Large intestine (tissue), 3 donors: ENCODE measurements at regions not wholly inside any gene's neighbourhood (a gene's known extent, or its start where the extent isn't known, plus 50 kb on each side); places are given as distances from the start of the nearest gene placed in this dataset.

ENCODE experiments used
- DNase-seq, 2 donors: peaks; one replicate each; pipeline versions ENCODE4 v3.0.0 to v3.0.0-alpha.2; 2013
- H3K27ac ChIP-seq: one replicate; pipeline ENCODE4 v1.5.1; 2013; ENCODE audit warnings: low read length
- H3K27me3 ChIP-seq: 2 replicates; pipeline ENCODE4 v1.6.1; 2013; ENCODE audit warnings: low read length; ENCODE audit not compliant: control insufficient read depth, insufficient read depth
- H3K36me3 ChIP-seq: 2 replicates; pipeline ENCODE4 v1.6.1; 2013; ENCODE audit warnings: low read length; ENCODE audit not compliant: control insufficient read depth, insufficient read depth
- H3K4me1 ChIP-seq: one replicate; pipeline ENCODE4 v1.6.1; 2013; ENCODE audit warnings: low read length; ENCODE audit not compliant: control insufficient read depth, insufficient read depth
- H3K4me3 ChIP-seq: one replicate; pipeline ENCODE4 v1.5.1; 2013; ENCODE audit warnings: low read length
- H3K9me3 ChIP-seq: one replicate; pipeline ENCODE4 v1.6.1; 2013; ENCODE audit warnings: mild to moderate bottlenecking, low read depth, low read length, moderate library complexity; ENCODE audit not compliant: control insufficient read depth
- WGBS: methylation state at CpG from one replicate; pipeline ENCODE4 v1.1.5; 2013; ENCODE audit warnings: low lambda C conversion rate; ENCODE audit not compliant: insufficient coverage; 5-methylcytosine and 5-hydroxymethylcytosine counted together

- no CpG with 5 or more reads among the region's 2 CpGs for WGBS
- no peak for DNase-seq
These were observed 410.0 kb downstream of the FGF9 start for GRCh38 chr13:22080832-22081231.

DNA sequence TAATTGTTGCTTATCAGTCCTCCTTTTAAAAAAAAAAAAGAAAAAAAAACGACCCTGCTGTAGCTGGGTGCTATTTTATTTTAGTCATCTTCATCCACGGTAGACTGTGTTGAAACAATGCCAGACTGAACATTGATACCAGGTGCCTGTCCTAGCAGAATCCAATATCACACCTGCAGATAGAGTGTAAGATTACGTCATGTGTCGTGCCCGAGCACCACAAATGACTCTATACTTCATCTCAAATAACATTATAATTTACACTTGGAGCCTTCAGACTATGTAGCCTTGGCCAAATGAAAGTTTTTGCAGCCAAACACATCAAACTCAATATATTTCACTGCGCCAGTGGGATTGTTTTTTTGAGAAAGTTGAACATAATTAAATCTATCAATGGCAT, 410.6 kb downstream of the FGF9 start:
- Histone ChIP-seq H3K9me3 (no peaks in the 10 kb centered on the region), H3K4me3 (no peak overlapping the region), H3K27ac (no peak overlapping the region), H3K27me3 (no peaks in the 10 kb centered on the region), H3K36me3 (no peaks in the 10 kb centered on the region), H3K4me1 (peaks cover 4% of the 10 kb centered on the region)
- no peak for DNase-seq
- no CpG with 5 or more reads among the region's 6 CpGs for WGBS

More at GRCh38 chr13:22080832-22081231, 410.0 kb downstream of the FGF9 start:
- Histone ChIP-seq H3K4me3 (no peak overlapping the region), H3K4me1 (peaks cover 4% of the 10 kb centered on the region), H3K36me3 (no peaks in the 10 kb centered on the region), H3K27ac (no peak overlapping the region), H3K27me3 (no peaks in the 10 kb centered on the region), H3K9me3 (no peaks in the 10 kb centered on the region)

DNA sequence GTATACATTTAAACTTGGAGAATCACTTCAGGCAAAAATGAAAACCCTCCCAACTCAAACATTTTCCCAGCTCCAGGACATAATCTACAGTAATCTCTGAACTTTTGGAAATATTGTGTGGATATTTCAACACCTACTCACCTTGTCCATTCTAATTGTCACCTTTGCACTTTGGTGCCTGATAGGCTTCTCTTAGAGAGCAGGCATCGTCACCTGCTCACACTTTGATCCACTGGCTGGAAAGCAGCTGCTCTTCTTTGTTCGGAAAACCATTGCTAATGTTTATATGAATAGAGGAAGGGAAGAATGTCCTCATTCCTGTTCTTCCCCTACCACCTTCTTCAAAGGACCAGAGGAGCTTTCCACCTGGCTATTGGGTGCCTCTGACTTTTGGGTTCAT, 411.2 kb downstream of the FGF9 start:
- no peak overlapping the region for H3K4me3 ChIP-seq
- no peaks in the 10 kb centered on the region for H3K27me3 ChIP-seq
- H3K9me3 ChIP-seq = no peaks in the 10 kb centered on the region
- H3K4me1 ChIP-seq = peaks cover 4% of the 10 kb centered on the region
- H3K27ac ChIP-seq = no peak overlapping the region
- H3K36me3 ChIP-seq = no peaks in the 10 kb centered on the region
- peak; percentile 36 to 72 for DNase-seq
- WGBS = 0% methylated on average over 1 of the region's 2 CpGs

DNA sequence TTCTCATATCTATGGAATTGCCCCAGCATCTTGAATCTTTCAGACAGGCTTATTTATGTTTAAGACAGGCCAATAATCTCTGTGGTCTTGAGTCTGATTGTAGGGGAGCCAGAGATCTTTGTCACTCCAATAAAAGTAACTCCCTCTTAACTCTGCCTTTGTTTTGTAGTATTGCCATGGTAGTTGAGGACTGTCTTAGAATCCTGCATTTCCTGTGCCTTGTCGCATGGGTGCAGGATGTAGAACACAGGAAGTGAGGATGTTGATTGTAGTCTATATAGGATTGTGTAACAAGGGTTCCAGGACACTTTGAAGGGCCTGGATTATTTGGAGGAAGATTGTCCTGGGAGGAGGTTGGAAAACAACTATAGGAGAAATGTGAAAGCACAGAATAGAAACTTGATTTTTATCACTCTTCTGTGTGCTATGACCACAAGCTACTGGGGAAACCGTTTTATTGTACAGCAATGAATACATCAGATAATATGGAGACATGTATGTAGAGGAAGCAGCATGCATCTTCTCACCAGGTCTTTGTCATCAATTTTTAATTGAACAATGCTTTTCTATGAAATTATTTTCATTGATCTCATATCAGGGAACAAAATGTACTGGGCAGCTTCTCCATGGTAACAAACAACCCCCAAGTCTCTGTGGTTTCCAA, 411.7 kb downstream of the FGF9 start:
- no peaks in the 10 kb centered on the region for H3K9me3 ChIP-seq
- WGBS = no CpG with 5 or more reads among the region's 2 CpGs
- no peaks in the 10 kb centered on the region for H3K27me3 ChIP-seq
- no peaks in the 10 kb centered on the region for H3K36me3 ChIP-seq
- no peak overlapping the region for H3K4me3 ChIP-seq
- no peak overlapping the region for H3K27ac ChIP-seq
- H3K4me1 ChIP-seq = peaks cover 4% of the 10 kb centered on the region
- DNase-seq = no peak

GRCh38 chr13:22085001-22085400, 414.1 kb downstream of the FGF9 start:
- DNase-seq = no peak
- Histone ChIP-seq H3K27ac (no peak overlapping the region), H3K4me1 (peaks cover 7% of the 10 kb centered on the region), H3K27me3 (no peaks in the 10 kb centered on the region), H3K9me3 (no peaks in the 10 kb centered on the region), H3K36me3 (no peaks in the 10 kb centered on the region), H3K4me3 (no peak overlapping the region)
- no CpG with 5 or more reads among the region's 2 CpGs for WGBS

GRCh38 chr13:22086597-22087330, 415.9 kb downstream of the FGF9 start:
- H3K27me3 ChIP-seq = no peaks in the 10 kb centered on the region
- 75% methylated on average over 3 of the region's 10 CpGs for WGBS
- H3K4me1 ChIP-seq = peaks cover 7% of the 10 kb centered on the region
- no peak overlapping the region for H3K27ac ChIP-seq
- no peaks in the 10 kb centered on the region for H3K36me3 ChIP-seq
- no peak for DNase-seq
- H3K4me3 ChIP-seq = no peak overlapping the region
- H3K9me3 ChIP-seq = no peaks in the 10 kb centered on the region

GRCh38 chr13:22090106-22090505, 419.2 kb downstream of the FGF9 start:
- DNase-seq = peak; percentile 43 to 74
- Histone ChIP-seq H3K36me3 (no peaks in the 10 kb centered on the region), H3K4me1 (peaks cover 4% of the 10 kb centered on the region), H3K27ac (no peak overlapping the region), H3K27me3 (no peaks in the 10 kb centered on the region), H3K9me3 (no peaks in the 10 kb centered on the region), H3K4me3 (no peak overlapping the region)
- WGBS = 100% methylated on average over 1 of the region's 4 CpGs

DNA sequence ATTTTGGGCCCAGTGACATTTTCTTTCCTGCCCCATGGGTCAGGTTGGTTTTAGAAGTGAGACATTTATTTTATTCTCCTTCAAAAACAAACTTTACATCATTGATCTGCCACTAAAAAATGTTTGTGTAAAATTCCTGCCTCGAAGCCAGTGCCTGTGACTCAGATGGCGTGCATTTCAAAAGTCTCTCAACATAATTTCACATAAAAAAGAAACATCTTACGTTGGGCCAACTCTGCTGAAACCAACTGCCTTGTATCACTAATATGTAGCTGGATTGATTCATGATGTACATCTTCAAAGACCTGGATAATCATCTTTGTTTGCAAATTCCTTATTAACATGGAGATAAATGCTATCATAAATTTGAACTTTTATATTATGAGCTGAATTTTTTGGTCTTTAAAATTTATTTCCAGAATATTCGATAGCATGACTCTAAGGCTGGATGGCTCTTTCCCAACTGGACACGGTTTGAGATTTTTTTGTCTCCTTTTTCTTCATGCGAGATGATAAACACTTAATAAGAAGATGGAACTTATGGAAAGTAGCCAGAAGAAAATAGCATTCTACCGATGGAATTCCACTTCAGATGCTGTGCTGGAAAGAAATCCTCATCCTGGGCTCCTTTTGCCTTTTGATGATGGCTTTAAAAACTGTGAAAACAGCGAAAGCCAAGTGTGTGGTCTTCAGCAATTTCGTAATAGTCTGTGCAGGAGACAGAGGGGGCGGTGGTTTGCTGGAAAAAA, 420.5 kb downstream of the FGF9 start:
- Histone ChIP-seq H3K27me3 (no peaks in the 10 kb centered on the region), H3K4me1 (peaks cover 4% of the 10 kb centered on the region), H3K4me3 (no peak overlapping the region), H3K36me3 (no peaks in the 10 kb centered on the region), H3K9me3 (no peaks in the 10 kb centered on the region), H3K27ac (no peak overlapping the region)
- DNase-seq = no peak
- 73% methylated on average over 4 of the region's 10 CpGs for whole genome bisulfite sequencing

GRCh38 chr13:22091971-22092300, 421.1 kb downstream of the FGF9 start:
- Histone ChIP-seq H3K36me3 (no peaks in the 10 kb centered on the region), H3K27me3 (no peaks in the 10 kb centered on the region), H3K27ac (no peak overlapping the region), H3K4me3 (no peak overlapping the region), H3K9me3 (no peaks in the 10 kb centered on the region), H3K4me1 (peaks cover 4% of the 10 kb centered on the region)
- no CpG with 5 or more reads among the region's 6 CpGs for WGBS
- no peak for DNase-seq

GRCh38 chr13:22092791-22093560, 422.1 kb downstream of the FGF9 start:
- WGBS = 100% methylated on average over 1 of the region's 5 CpGs
- Histone ChIP-seq H3K36me3 (no peaks in the 10 kb centered on the region), H3K9me3 (no peaks in the 10 kb centered on the region), H3K4me1 (peaks cover 4% of the 10 kb centered on the region), H3K4me3 (no peak overlapping the region), H3K27ac (no peak overlapping the region), H3K27me3 (no peaks in the 10 kb centered on the region)
- DNase-seq = no peak
